K562 (cell line): ENCODE measurements at regions not wholly inside any gene's neighbourhood (a gene's known extent, or its start where the extent isn't known, plus 50 kb on each side); places are given as distances from the start of the nearest gene placed in this dataset.

ENCODE experiments used
- FOXA3 ChIP-seq, 2 experiments: fragments of 450-650 bp in 1 of 2; sonication (generic) in 1 of 2; formaldehyde crosslinking; IDR thresholded peaks in 1 of 2; conservative IDR thresholded peaks in 1 of 2; 2 replicates each; pipeline versions ENCODE4 v1.4.0 to v1.8.0; 2020 to 2022; ENCODE audit warnings: mild to moderate bottlenecking in 2 of 2, missing genetic modification reagents in 1 of 2
- SIN3A ChIP-seq, 2 experiments: fragments of 150-350 bp in 1 of 2; IDR thresholded peaks; 2 replicates each; pipeline ENCODE4 v1.6.1; 2011 to 2016; ENCODE audit warnings: borderline replicate concordance in 2 of 2, low read depth in 2 of 2, low read length in 2 of 2, mild to moderate bottlenecking in 2 of 2, moderate library complexity in 2 of 2; ENCODE audit not compliant: control insufficient read depth in 1 of 2
- SNRNP70 ChIP-seq: fragments of 200-400 bp; formaldehyde crosslinking; optimal IDR thresholded peaks from 2 replicates; pipeline ENCODE3; 2017; ENCODE audit warnings: low read depth, low read length
- ZNF175 ChIP-seq: fragments of 200-800 bp; sonication (Bioruptor generic); IDR thresholded peaks from 2 replicates; pipeline ENCODE4 v1.6.1; 2016; ENCODE audit warnings: low read depth, mild to moderate bottlenecking, missing genetic modification characterization, missing compliant biosample characterization
- TF ChIP-seq, protein P1 (sequence below): fragments of 250-450 bp; sonication (Bioruptor Pico); IDR thresholded peaks from 2 replicates; pipeline ENCODE4 v1.8.0; 2021; ENCODE audit warnings: moderate library complexity, mild to moderate bottlenecking, inconsistent platforms

DNA sequence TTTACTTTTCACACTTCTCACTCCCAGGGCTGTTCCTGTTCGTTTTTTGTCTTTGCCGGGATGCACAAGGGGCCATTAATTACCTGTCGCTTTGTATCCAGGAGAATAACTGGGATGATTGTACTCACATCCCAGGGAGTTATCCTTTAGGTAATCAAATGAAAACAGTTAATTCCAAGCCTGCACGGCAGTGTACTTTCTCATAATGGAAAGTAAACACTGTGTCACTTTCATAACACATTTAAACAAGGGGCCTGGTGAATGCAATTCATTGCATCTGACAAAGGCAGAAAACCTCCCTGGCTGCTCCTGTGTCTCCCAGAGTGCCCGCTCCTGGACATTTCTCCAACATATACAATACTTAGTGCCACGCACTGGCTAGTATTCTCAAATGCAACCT, 138.7 kb upstream of the CELF2 start:
- TF ChIP-seq FOXA3 (CRISPR knock-in tag; conservative IDR thresholded peaks at IDR 0.05 in 1 of 2, IDR thresholded peaks at IDR 0.05 in 1 of 2) = no peak
- TF ChIP-seq SNRNP70 = no peak
- TF ChIP-seq SIN3A (IDR thresholded peaks at IDR 0.05; ENCODE audit: borderline replicate concordance in 2 of 2, control insufficient read depth in 1 of 2, low read depth in 2 of 2, low read length in 2 of 2) = no peak
- no peak for TF ChIP-seq ZNF175 (CRISPR knock-in tag)
- TF ChIP-seq, protein P1, sequence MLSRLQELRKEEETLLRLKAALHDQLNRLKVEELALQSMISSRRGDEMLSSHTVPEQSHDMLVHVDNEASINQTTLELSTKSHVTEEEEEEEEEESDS (CRISPR knock-in tag) = no peak
